GM21786 (cell line): ENCODE measurements at regions not wholly inside any gene's neighbourhood (a gene's known extent, or its start where the extent isn't known, plus 50 kb on each side); places are given as distances from the start of the nearest gene placed in this dataset.

ENCODE experiments used
- ATAC-seq: cut with Tn5 transposase; IDR thresholded peaks from one replicate; pipeline ENCODE4 v1.9.1; 2021; ENCODE audit not compliant: unreplicated experiment

- no peak for ATAC-seq
Observed at GRCh38 chr1:228867951-228868730, 132.9 kb downstream of the RHOU start.

DNA sequence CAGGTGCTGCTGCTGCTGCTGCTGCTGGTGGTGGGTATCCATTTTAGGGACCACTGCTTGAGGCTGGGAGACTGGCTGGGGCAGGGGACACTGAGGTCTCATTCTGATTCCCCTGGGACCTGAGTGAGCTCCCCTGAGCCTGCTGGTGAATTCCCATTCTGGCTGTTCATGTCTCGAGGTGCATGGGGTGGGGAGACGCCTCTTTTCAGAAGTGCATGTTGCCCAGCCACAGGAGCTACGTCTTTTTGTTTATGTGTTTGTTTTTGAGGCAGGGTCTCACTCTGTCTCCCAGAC lies 133.4 kb downstream of the RHOU start:
- no peak for ATAC-seq

DNA sequence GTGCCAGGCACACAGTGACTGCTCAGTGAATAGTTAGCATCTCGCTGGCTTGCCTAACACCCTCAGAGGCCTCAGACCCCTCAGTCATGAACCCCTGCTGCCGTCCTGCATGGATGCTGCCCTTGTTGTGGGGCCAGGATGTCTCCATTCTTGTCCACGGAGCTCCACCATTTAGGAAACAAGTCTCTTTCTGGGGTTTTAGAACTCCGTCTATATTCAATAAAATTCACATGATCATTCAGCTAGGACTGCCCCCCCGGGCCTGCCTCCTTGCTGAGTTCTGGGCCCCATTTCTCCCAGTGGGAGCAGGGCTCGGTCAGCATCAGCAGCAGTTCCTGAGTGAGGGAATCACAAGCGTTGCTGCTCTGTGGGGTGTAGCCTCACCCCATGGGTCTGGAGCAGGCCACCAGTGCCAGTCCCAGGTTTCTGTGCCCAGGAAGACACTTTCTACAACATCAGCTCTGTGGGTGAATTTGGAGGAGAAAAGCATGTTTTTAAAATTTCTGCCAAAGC lies 134.1 kb downstream of the RHOU start:
- no peak for ATAC-seq

DNA sequence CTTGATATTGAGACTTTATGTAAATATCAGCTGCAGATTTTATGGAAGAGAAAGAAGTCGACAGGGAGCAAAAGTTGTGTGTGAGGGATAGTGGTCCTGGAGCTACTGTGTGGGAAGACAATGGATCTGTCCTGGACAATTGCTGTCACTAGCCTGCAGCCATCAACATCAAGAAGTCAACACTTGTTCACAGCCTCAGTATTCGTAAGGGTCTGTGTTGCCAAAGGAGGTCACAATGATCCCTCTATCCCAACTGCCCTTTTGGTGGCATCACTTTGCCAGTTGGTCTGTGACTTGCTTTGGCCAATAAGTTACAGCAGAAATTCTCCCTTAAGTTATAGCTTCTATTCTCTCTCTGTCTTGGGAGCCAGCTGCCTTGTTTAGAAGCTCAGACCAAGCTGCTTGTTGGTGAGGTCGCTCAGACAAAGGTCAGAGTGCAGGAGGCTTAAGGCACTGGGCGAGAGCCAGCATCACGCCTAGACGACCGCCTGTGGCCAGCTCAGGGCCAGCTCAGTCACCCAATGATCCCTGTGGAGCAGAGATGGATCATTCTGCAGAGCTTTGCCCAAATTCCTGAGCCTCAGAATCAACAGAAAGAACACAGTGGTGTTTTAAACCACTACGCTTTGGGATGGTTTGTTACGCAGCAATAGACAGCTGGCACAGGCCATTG lies 134.9 kb downstream of the RHOU start:
- ATAC-seq = no peak

- ATAC-seq = no peak
Observed at GRCh38 chr1:228871314-228872061, 136.2 kb downstream of the RHOU start.

GRCh38 chr1:228872080-228872479 lies 136.8 kb downstream of the RHOU start:
- no peak for ATAC-seq

DNA sequence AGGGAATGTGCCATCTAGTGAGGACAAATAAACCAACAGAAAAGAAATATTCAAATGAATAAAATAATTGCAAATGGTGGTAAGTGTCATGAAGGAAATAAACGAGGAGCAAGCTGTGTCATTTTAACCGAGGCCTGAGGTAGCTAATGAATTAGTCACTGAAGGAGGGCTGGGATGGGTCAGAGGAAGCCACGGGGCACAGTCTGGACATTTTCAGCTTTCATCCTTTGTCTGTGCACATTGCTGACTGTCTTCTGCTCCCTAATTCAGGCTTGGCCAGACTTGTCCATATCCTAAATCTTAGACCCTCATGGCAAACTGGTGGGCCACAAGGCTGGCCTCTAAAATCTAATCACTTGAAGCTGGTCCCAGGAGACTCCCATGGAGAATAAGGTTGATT lies 138.4 kb downstream of the RHOU start:
- no peak for ATAC-seq

DNA sequence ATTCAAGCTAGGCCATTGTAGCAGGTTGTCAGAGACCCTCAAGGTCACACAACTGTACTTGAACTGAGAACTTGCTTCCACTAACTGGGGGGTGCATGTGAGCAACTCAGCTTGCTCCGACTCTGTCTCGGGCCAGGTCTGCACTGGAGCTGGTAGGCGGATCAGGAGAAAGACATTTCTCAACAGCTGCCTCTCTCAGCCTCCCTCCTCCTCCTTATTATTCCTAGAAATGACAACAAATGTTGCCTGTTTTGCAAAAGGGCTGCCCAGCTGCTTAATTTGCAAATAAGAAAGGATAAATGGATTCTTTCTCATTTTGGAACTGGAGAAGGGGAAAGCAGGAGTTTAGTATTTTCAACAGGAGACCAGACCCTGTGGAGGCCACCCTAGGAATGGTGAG lies 140.5 kb downstream of the RHOU start:
- no peak for ATAC-seq

- ATAC-seq = no peak
Observed at GRCh38 chr1:228876187-228876586, 140.9 kb downstream of the RHOU start.

GRCh38 chr1:228879164-228879563 lies 143.9 kb downstream of the RHOU start:
- no peak for ATAC-seq

DNA sequence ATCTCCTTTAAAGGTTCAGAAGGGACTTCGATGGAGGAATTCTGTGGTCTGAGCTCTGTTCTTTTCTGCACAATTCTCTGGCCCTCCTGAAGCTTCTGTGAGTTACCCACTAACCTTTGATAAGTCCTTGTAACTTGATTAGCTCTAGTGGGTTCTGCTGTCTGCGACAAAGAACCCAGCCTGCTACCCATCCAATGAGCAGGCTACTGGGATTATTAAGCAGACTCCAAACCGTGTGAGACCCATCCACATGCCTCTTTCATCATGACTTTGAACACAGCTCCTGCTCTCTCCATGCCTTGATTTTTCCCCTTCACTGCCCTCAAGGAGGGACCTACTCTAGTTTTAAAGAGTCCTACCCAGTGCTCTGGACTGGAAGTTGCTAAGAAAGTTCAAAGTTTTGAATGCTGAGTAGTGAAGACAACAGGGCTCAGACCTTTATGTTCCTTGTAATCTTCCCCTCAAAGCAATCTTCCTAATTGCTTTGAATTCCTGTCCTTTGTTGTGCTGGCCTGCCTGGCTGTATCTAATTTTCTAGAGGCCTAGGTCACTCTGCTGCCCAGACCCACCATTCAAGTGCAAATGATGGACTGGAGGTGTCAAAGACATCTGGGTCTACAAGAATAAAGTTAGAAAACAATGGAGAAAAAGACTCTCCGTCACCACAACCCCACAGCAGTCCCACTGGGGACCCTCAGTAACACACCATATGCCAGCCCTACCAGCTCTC lies 146.9 kb downstream of the RHOU start:
- ATAC-seq = no peak

DNA sequence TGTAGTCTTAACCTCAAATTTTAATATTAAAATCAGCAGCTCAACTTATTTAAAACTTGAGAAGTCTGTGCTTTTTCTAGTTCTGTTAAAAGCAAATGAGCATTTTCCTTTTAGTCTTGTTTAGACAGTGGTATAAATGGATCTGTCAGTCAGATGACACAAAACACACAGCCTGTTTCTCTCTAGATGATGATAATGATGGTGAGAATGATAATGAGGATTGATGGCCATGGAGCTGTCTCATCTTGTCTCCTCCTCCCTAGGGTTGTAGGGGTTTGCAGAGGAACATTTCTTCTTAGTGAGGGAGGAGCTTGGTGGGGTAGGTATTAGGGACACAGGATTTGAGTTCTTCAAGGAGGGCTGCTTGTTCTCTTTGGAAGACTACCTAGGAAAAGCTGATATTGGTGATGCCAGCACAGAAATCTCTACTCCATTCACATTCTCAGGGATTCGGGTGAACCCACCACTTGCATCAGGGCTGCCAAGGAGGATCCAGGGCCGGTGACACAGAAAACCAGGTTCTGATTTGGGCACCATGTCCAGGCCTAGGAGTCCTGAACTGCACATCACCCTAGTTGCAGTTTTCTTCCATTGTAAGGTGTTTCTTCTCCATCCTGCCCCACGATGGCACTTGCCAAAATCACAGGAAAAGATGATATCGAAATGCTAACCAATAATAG lies 147.6 kb downstream of the RHOU start:
- ATAC-seq = no peak

- no peak for ATAC-seq
Observed at GRCh38 chr1:228883535-228883934, 148.3 kb downstream of the RHOU start.

DNA sequence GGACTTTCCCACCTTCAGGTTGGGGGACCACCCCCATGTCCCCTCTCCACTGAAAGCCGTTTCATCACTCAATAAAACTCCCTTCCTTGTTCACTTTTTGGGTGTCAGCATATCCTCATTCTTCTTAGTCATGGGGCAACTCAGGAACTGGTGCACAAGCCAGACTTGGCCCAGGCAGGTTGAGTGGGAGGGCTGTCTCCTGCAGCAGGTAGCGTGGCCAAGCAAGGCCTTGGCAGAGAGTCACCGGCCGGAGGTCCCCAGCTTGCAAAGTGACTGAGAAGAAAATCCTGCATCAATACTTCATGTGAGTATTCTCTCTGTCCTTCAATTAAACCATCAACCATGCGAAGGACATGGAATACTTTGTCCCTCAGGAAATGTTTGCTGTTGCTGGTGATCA lies 148.9 kb downstream of the RHOU start:
- no peak for ATAC-seq

DNA sequence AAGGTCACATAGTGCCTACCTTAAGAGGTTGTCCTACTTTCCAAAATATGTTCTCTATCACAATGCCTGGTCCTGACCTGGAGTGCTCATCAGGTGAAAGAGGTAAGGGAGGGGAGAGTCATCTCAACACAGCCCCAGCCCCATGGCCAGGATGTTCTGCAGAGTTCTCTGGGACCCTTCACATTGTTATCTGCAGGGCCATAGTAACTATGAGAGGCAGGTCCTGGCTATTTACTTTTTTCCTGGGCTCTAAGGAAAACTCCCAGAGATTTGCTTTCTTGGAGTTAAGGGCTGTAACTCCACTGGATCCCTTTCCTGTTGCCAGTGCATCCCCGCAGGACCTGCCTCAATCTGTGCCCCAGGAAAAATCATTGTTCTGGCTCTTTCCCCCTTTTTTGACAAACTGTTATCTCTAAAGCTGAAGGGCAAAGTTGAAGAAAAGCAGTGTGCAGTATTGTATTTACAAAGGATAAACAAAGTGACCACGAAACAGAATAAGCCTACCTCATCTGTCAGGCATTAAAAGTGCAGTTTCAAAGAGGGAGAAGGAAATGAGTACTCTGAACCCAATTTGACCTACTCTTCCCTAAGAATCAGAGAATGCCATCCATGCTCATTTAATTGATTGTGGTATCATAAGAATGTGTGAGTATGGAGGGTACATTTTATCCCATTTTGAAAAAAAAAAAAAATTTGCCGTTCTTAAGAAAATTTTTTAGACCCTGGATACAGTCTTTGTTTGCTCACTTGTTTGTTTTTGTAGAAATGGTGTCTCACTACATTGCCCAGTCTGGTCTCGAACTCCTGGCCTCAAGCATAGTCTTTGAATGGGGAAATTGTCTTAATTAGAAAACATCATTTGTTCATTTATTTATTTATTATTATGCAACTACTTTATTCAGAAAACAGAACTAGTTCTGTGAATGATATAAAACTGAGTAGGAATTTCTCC lies 149.6 kb downstream of the RHOU start:
- ATAC-seq = no peak

DNA sequence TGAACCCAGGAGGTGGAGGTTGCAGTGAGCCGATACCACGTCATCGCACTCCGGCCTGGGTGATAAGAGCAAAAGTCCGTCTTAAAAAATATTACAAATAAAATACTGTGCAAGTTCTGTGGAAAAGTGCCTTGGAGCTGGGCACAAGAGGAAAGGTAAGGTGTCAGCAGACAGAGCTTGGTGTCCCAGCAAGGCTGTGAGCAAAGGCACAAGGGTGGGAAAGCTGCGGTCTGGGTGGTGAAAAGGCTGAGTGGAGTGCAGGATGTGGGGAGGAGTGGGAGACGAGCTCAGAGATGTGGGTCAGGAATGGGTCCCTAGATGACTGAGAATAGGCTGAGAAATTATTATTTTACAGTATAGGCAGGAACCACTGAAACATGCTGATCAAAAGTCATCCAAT lies 150.6 kb downstream of the RHOU start:
- ATAC-seq = no peak

- ATAC-seq = no peak
Observed at GRCh38 chr1:228887101-228887500, 151.8 kb downstream of the RHOU start.

- ATAC-seq = no peak
Observed at GRCh38 chr1:228887960-228888359, 152.7 kb downstream of the RHOU start.

DNA sequence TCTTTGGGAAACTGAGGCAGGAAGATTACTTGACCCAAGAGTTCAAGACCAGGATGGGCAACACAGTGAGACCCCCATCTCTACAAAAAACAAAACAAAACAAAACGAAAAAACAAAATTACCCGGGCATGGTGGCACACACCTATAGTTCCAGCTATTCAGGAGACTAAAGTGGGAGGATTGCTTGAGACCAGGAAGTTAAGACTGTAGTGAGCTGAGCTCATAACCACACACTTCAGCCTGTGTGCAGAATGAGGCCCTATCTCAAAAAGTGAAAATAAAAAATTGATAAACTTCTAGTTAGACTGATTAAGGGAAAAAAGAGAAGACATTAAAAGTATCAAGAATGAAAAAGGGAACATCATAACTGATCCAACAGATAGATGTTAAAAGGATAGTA lies 154.0 kb downstream of the RHOU start:
- ATAC-seq = no peak
